AG04450 (cell line): ENCODE measurements at regions not wholly inside any gene's neighbourhood (a gene's known extent, or its start where the extent isn't known, plus 50 kb on each side); places are given as distances from the start of the nearest gene placed in this dataset.
A peak's percentile ranks its signal among the peaks of the same experiment; 100 is the strongest.
"Not testable (repeated sequence)": the region's sequence is repeated elsewhere in the genome, so short reads cannot be mapped to it uniquely, and the experiment has no call there.

Experiments
- CTCF ChIA-PET: fragments of 300-600, 350-600 bp; formaldehyde crosslinking; extraction: SDS; loops from one replicate; lab custom pipeline; 2022; ENCODE audit warnings: antibody characterized with exemption, inconsistent platforms; lab: Charles Lee
- POLR2A ChIA-PET: fragments of 350-600 bp; formaldehyde crosslinking; extraction: SDS; loops from one replicate; lab custom pipeline; 2021; ENCODE audit warnings: antibody characterized with exemption, inconsistent platforms; lab: Yijun Ruan, JAX
- DNase-seq: peaks from one replicate; pipeline ENCODE4 v3.0.0-alpha.2; 2011; ENCODE audit warnings: low read depth, low spot score
- H3K27ac ChIP-seq: one replicate; pipeline ENCODE4 v1.5.1; 2012; ENCODE audit warnings: low read depth, low read length, control low read depth
- H3K27me3 ChIP-seq: one replicate; pipeline ENCODE4 v1.6.0; 2012; ENCODE audit warnings: low read length; ENCODE audit not compliant: control insufficient read depth, insufficient read depth
- H3K4me3 ChIP-seq: 2 replicates; pipeline ENCODE4 v1.5.1; 2011; ENCODE audit warnings: mild to moderate bottlenecking, low read depth, low read length, control low read depth
- H3K9me3 ChIP-seq: 2 replicates; pipeline ENCODE4 v1.5.1; 2012; ENCODE audit warnings: low read length; ENCODE audit not compliant: control insufficient read depth, insufficient read depth

DNA sequence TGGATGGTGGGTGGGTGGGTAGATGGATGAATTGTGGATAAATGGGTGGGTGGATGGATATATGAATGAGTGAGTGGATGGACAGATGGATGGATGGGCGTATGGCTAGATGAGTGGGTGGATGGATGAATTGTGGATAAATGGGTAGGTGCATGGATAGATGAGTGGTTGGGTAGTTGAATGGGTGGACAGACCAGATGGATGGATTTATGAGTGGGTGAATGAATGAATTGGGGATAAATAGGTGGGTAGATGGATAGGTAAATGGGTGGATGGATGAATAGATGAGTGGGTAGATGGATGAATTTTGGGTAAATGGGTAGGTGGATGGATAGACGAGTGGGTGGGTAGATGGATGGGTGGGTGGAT, 108.7 kb downstream of the NPIPB11 start:
- H3K4me3 ChIP-seq, H3K27ac ChIP-seq, CTCF ChIA-PET, POLR2A ChIA-PET, H3K9me3 ChIP-seq, H3K27me3 ChIP-seq, DNase-seq: not testable (repeated sequence)

DNA sequence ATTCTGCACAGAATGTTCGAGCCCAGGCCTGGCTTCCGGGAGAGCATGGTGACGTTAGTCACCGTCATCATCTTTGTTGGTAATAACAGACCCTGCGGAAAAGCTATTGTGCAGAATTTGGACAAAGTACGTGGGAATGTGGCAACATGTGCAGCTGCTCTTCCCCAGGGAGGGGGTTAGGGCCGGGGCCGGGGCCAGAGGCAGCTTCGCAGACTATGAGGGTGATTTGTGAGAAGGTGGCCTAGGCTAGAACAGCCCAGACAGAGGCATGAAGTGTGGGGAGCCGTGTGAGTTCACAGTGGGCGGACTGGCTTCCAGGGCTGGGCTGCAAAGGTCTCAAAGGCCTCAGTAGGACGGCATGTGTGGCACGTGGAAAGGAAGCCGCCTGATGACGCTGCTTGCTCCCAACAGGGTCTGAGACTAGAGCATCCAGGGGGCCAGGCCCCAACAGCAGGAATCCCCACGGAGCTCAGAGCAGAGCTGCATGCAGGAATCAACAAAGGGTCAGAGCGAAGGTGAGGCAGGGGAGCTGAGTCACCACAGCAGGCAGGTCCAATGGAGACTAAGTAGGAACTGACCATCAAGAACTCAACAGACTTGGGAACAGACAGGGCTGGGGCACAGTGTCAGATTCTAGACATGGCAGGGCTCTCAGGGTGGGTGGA, 109.2 kb downstream of the NPIPB11 start:
- H3K4me3 ChIP-seq, DNase-seq, H3K27ac ChIP-seq, CTCF ChIA-PET, H3K9me3 ChIP-seq, H3K27me3 ChIP-seq, POLR2A ChIA-PET: not testable (repeated sequence)

DNA sequence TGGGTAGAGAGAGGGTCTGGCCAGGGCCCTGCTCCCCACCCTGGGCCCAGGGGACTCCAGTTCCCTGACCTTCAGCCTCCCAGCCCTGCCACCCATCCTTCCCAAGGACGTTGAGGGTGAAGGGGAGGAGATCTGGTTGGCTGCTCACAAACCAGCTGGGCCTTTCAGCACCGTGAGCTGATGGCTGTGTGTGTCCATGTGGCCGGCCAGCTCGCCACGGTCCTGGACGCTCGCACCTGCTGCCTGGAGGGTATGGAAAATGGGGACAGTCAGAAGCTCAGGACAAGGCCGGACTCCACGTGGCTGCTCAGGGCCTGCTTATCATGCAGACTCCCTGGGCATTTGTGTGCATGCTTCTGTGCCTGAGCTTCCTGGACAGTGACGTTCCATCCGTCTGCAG, 110.3 kb downstream of the NPIPB11 start:
- DNase-seq, POLR2A ChIA-PET, H3K9me3 ChIP-seq, H3K27ac ChIP-seq, H3K4me3 ChIP-seq, CTCF ChIA-PET, H3K27me3 ChIP-seq: not testable (repeated sequence)

DNA sequence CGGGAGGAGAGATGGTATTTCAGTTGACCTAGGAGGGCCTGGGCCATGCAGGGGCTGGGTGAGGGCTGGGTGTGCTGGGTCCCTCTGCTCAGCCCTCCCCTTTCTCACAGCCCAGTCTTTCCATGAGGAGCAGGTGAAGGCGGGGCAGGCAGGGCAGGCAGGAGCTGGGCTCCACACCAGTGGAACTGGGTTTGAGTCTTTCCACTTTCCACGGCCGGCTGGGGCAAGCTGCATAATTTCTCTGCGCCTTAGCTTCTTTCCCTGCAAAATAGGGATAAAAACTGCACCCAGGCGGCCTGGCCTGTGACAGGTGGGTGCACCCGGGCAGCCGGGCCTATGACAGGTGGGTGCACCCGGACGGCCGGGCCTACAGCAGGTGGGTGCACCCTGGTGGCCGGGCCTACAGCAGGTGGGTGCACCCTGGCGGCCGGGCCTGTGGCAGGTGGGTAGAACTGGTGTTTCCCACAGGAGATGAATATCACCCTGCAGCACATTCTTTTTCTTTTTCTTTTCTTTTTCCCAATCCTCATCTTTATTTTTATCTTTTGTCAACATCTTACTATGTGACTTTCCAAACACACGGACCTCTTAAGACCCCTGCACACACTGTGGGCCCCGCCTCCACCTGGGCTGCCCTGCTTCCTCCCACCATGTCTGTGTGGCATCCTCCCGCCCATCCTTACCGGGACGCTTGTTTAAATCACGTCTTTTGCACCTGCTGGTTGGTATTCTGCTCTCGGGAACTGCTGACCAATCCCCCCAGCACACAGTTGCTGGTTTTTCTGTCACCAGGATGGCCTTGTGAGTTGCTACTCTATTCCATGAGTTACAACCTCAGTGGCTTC, 111.3 kb downstream of the NPIPB11 start:
- POLR2A ChIA-PET, CTCF ChIA-PET, H3K4me3 ChIP-seq, H3K27ac ChIP-seq, DNase-seq, H3K9me3 ChIP-seq, H3K27me3 ChIP-seq: not testable (repeated sequence)

DNA sequence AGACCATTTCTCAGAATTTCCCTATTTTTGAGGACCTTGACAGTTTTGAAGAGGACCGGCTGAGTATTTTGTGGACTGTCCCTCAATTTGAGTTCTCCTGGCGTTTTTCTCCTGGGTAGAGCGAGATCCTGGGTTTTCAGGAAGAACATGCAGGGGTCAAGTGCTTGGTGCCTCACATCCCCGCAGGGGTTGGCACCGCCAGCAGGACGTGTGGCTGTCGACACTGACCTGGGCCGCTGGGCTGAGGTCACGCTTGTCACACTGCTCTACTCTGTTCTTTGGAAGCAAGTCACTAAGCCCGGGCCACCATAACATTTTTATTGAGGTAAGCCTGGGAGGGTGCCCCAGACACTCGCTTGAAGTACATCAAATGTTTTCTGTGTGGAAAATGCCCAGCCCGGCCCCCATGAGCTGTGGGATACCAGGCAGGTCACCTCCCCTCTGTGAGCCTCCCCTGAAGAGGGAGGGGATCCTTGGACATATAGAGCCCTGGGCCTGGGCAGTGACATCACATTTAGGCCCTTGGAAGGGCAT, 112.0 kb downstream of the NPIPB11 start:
- DNase-seq, H3K27me3 ChIP-seq, CTCF ChIA-PET, H3K9me3 ChIP-seq, POLR2A ChIA-PET, H3K4me3 ChIP-seq, H3K27ac ChIP-seq: not testable (repeated sequence)

DNA sequence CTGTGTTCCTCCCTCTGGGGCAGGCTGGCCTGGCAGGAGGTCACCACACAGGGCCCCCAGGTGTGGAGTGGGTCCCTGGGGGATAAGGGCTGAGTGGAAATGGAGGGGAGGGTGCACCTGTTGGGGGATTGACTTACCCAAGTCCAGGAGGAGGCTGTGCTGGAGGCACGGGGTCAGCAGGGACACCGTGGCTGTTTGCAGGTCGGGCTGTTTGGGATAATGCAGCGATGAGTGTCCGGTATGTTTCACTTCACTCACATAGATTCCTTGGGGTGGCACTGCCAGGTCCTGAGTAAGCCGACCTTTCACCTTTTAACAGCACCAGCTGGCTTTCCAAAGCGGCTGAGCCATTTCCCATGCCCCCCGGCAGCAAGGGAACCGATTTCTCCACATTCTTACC, 113.0 kb downstream of the NPIPB11 start:
- POLR2A ChIA-PET, H3K4me3 ChIP-seq, DNase-seq, CTCF ChIA-PET, H3K27ac ChIP-seq, H3K27me3 ChIP-seq, H3K9me3 ChIP-seq: not testable (repeated sequence)

DNA sequence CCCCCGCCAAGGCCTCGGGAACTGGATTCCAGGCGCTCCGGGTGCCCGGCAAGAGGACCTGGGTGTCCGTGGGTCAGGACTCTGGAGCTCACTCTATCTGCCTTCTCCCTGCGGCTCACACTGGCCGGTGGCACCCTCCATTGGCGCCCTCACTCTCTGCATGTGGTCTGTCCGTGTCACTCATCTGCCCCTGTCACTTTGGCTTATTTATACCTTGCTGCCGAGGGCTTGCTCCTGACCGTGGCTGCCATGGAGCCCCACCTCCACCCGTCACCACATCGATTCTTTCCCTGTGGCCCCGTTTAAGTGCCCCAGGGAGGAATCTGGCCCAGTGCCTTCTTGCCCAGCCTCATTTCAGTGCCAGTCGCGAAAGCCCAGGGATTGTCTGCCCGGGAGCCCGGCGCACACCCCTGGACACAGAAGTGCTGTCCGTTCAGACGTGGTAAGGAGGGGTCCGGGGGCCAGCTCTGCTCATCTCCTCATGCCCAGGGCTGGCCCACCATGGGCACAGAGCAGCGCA, 113.5 kb downstream of the NPIPB11 start:
- H3K4me3 ChIP-seq, CTCF ChIA-PET, H3K27ac ChIP-seq, H3K27me3 ChIP-seq, DNase-seq, H3K9me3 ChIP-seq, POLR2A ChIA-PET: not testable (repeated sequence)

DNA sequence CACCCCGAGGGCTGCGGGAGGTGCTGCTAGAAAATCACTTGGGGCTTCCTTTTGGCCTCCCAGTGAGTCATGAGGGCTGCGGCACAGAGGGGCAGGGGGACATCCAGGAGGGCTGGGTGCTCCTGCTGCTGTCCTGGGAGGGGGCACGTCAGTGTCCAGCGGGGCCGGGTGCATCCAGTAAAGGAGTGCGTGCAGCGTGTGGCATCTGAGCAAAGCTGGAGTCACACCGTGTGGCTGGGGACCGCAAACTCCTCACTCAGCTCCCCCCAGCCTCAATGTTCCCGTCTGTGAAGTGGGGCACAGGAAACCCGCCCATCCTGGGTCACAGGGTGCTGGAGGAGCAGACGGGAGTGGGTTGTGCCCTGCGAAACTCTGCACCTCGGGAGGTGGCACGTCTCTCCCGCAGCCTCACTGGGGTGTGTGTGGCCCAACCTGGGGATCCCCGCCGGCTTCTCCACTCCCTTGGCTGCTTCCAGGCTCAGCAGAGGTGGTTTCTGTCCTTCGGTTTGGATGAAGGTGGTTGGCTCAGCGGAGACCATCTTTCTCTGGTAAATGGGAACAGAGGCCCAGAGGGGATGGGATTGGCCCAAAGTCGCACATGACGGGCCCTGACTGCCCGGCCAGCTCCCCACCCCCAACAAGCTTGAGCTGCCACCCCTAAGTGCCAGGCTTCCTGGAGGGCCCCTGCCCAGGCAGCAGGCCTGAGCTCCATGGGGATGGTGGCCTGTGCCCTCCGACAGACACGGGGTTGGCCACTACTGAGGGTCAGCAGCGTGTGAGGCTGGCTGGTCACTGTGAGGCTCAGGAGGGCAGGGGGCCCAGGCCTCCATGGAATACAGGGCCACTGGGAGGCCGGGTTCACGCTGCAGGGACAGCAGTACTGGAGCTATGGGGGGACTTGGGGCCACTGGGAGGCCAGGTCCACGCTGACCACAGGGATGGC, 114.9 kb downstream of the NPIPB11 start:
- DNase-seq, H3K4me3 ChIP-seq, H3K27me3 ChIP-seq, CTCF ChIA-PET: not testable (repeated sequence)
- peaks cover 10% of the 10 kb centered on the region; the same call in 1 of the 2 replicates for H3K9me3 ChIP-seq
- peak overlapping the region; percentile 21 for H3K27ac ChIP-seq
- POLR2A ChIA-PET = interaction anchor here (1.6 kb wide), 1 partner anchor 17 kb away, joined by 5 read pairs; no protein-coding TSS in a partner anchor
